ENCODE measurements at regions not wholly inside any gene's neighbourhood (a gene's known extent, or its start where the extent isn't known, plus 50 kb on each side); places are given as distances from the start of the nearest gene placed in this dataset.

DNA sequence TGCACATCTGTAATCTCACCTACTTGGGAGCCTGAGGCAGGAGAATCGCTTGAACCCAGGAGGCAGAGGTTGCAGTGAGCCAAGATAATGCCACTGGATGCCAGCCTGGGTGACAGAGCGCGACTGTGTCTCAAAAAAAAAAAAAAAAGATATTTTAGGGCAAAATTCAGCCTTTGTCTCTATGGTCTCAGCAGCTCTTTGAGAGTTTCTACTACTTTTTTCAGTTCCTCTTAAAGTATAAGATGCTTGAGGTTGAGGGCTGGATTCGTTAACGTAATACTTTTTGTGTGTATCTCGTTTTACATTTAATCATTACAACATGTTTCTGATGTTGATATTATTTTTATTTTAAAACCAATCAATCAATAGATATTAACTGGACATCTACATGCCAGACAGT lies 381.2 kb upstream of the TBL1XR1 start:
- no peak for ATAC-seq
- no peak for TF ChIP-seq ZFP30 (CRISPR knock-in tag; IDR thresholded peaks at IDR 0.05)
- no peak for TF ChIP-seq ZC3H10 (CRISPR knock-in tag; IDR thresholded peaks at IDR 0.05)
- TF ChIP-seq TCF4 (CRISPR knock-in tag; IDR thresholded peaks at IDR 0.05; ENCODE audit: borderline replicate concordance), result no peak
- TF ChIP-seq, protein P1, sequence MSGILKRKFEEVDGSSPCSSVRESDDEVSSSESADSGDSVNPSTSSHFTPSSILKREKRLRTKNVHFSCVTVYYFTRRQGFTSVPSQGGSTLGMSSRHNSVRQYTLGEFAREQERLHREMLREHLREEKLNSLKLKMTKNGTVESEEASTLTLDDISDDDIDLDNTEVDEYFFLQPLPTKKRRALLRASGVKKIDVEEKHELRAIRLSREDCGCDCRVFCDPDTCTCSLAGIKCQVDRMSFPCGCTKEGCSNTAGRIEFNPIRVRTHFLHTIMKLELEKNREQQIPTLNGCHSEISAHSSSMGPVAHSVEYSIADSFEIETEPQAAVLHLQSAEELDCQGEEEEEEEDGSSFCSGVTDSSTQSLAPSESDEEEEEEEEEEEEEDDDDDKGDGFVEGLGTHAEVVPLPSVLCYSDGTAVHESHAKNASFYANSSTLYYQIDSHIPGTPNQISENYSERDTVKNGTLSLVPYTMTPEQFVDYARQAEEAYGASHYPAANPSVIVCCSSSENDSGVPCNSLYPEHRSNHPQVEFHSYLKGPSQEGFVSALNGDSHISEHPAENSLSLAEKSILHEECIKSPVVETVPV (CRISPR knock-in tag; IDR thresholded peaks at IDR 0.05), result no peak
- TF ChIP-seq ESRRG (CRISPR knock-in tag; IDR thresholded peaks at IDR 0.05), result no peak
- TF ChIP-seq RARB (CRISPR knock-in tag; IDR thresholded peaks at IDR 0.05), result no peak
- no peak for TF ChIP-seq ISL1 (CRISPR knock-in tag; IDR thresholded peaks at IDR 0.05)
- no peak for TF ChIP-seq BACH2 (CRISPR knock-in tag; IDR thresholded peaks at IDR 0.05; ENCODE audit: borderline replicate concordance)
- TF ChIP-seq SNAI2 (CRISPR knock-in tag; IDR thresholded peaks at IDR 0.05), result no peak

DNA sequence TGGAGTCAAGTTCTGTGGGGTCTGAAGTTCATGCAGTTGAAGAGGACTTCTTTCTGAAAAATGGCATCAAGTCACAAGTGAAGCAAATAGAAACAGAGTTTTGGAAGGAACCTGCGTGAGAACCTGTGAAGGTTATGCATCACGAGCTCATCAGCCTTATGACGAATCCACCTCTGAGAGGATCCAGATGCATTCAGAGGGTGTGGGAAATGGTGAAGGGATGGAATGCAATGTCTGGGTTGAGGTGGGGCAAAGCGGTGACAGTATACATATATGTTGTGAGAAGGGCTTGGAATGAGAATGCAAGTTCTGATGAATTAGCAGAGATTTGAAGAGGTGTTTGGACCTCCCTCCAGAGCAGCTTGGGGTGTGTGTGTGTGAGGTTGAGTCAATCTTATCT lies 382.1 kb upstream of the TBL1XR1 start:
- TF ChIP-seq ZNF8 (CRISPR knock-in tag; IDR thresholded peaks at IDR 0.05) (no peak), SNAI2 (CRISPR knock-in tag; IDR thresholded peaks at IDR 0.05) (no peak), ZNF70 (CRISPR knock-in tag; IDR thresholded peaks at IDR 0.05) (no peak), TCF4 (CRISPR knock-in tag; IDR thresholded peaks at IDR 0.05; ENCODE audit: borderline replicate concordance) (no peak), ZFP30 (CRISPR knock-in tag; IDR thresholded peaks at IDR 0.05) (no peak), ZFP3 (CRISPR knock-in tag; IDR thresholded peaks at IDR 0.05) (no peak), ARNTL (CRISPR knock-in tag; IDR thresholded peaks at IDR 0.05; ENCODE audit: borderline replicate concordance, low read depth) (no peak), ZC3H10 (CRISPR knock-in tag; IDR thresholded peaks at IDR 0.05) (no peak), GLIS3 (CRISPR knock-in tag; IDR thresholded peaks at IDR 0.05) (no peak), TOX (CRISPR knock-in tag; IDR thresholded peaks at IDR 0.05; ENCODE audit: borderline replicate concordance) (no peak)
- TF ChIP-seq, protein P2, sequence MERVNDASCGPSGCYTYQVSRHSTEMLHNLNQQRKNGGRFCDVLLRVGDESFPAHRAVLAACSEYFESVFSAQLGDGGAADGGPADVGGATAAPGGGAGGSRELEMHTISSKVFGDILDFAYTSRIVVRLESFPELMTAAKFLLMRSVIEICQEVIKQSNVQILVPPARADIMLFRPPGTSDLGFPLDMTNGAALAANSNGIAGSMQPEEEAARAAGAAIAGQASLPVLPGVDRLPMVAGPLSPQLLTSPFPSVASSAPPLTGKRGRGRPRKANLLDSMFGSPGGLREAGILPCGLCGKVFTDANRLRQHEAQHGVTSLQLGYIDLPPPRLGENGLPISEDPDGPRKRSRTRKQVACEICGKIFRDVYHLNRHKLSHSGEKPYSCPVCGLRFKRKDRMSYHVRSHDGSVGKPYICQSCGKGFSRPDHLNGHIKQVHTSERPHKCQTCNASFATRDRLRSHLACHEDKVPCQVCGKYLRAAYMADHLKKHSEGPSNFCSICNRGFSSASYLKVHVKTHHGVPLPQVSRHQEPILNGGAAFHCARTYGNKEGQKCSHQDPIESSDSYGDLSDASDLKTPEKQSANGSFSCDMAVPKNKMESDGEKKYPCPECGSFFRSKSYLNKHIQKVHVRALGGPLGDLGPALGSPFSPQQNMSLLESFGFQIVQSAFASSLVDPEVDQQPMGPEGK (CRISPR knock-in tag; IDR thresholded peaks at IDR 0.05; ENCODE audit: borderline replicate concordance), result no peak
- TF ChIP-seq, protein P3, sequence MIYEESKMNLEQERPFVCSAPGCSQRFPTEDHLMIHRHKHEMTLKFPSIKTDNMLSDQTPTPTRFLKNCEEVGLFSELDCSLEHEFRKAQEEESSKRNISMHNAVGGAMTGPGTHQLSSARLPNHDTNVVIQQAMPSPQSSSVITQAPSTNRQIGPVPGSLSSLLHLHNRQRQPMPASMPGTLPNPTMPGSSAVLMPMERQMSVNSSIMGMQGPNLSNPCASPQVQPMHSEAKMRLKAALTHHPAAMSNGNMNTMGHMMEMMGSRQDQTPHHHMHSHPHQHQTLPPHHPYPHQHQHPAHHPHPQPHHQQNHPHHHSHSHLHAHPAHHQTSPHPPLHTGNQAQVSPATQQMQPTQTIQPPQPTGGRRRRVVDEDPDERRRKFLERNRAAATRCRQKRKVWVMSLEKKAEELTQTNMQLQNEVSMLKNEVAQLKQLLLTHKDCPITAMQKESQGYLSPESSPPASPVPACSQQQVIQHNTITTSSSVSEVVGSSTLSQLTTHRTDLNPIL (CRISPR knock-in tag; IDR thresholded peaks at IDR 0.05; ENCODE audit: low read depth), result no peak
- ATAC-seq, result no peak

DNA sequence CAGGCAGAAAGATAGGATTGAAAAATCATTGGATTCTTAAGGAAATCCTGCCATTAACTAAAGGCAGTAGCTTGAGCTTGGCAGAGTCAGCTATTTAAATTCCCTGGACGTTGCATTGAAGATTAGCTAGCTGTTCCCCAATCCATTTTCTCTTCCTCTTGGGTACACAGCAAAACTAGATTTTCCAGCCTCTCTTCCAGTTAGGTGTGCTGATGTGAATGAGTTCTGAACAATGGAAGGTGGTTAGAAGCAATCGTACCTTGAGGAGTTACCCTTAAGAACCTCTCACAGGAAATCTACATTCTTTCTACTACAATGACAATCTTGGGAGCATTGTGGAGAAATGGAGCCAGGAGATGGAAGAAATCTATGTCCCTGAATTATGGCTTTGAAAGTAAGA lies 383.2 kb upstream of the TBL1XR1 start:
- TF ChIP-seq ZFP3 (CRISPR knock-in tag; IDR thresholded peaks at IDR 0.05) (no peak), PPARA (CRISPR knock-in tag; IDR thresholded peaks at IDR 0.05; ENCODE audit: borderline replicate concordance) (no peak), OSR1 (CRISPR knock-in tag; IDR thresholded peaks at IDR 0.05) (no peak), ZNF8 (CRISPR knock-in tag; IDR thresholded peaks at IDR 0.05) (no peak), TOX (CRISPR knock-in tag; IDR thresholded peaks at IDR 0.05; ENCODE audit: borderline replicate concordance) (no peak), ZNF565 (CRISPR knock-in tag; conservative IDR thresholded peaks at IDR 0.05; ENCODE audit: low read depth) (no peak), ZNF70 (CRISPR knock-in tag; IDR thresholded peaks at IDR 0.05) (no peak), BACH2 (CRISPR knock-in tag; IDR thresholded peaks at IDR 0.05; ENCODE audit: borderline replicate concordance) (no peak), ZC3H10 (CRISPR knock-in tag; IDR thresholded peaks at IDR 0.05) (no peak), ARNTL (CRISPR knock-in tag; IDR thresholded peaks at IDR 0.05; ENCODE audit: borderline replicate concordance, low read depth) (no peak), TCF4 (CRISPR knock-in tag; IDR thresholded peaks at IDR 0.05; ENCODE audit: borderline replicate concordance) (no peak), ZFP30 (CRISPR knock-in tag; IDR thresholded peaks at IDR 0.05) (no peak), ISL1 (CRISPR knock-in tag; IDR thresholded peaks at IDR 0.05) (no peak)
- TF ChIP-seq, protein P4, sequence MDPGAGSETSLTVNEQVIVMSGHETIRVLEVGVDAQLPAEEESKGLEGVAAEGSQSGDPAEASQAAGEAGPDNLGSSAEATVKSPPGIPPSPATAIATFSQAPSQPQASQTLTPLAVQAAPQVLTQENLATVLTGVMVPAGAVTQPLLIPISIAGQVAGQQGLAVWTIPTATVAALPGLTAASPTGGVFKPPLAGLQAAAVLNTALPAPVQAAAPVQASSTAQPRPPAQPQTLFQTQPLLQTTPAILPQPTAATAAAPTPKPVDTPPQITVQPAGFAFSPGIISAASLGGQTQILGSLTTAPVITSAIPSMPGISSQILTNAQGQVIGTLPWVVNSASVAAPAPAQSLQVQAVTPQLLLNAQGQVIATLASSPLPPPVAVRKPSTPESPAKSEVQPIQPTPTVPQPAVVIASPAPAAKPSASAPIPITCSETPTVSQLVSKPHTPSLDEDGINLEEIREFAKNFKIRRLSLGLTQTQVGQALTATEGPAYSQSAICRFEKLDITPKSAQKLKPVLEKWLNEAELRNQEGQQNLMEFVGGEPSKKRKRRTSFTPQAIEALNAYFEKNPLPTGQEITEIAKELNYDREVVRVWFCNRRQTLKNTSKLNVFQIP (CRISPR knock-in tag; IDR thresholded peaks at IDR 0.05; ENCODE audit: borderline replicate concordance, low read depth), result no peak
- TF ChIP-seq, protein P5, sequence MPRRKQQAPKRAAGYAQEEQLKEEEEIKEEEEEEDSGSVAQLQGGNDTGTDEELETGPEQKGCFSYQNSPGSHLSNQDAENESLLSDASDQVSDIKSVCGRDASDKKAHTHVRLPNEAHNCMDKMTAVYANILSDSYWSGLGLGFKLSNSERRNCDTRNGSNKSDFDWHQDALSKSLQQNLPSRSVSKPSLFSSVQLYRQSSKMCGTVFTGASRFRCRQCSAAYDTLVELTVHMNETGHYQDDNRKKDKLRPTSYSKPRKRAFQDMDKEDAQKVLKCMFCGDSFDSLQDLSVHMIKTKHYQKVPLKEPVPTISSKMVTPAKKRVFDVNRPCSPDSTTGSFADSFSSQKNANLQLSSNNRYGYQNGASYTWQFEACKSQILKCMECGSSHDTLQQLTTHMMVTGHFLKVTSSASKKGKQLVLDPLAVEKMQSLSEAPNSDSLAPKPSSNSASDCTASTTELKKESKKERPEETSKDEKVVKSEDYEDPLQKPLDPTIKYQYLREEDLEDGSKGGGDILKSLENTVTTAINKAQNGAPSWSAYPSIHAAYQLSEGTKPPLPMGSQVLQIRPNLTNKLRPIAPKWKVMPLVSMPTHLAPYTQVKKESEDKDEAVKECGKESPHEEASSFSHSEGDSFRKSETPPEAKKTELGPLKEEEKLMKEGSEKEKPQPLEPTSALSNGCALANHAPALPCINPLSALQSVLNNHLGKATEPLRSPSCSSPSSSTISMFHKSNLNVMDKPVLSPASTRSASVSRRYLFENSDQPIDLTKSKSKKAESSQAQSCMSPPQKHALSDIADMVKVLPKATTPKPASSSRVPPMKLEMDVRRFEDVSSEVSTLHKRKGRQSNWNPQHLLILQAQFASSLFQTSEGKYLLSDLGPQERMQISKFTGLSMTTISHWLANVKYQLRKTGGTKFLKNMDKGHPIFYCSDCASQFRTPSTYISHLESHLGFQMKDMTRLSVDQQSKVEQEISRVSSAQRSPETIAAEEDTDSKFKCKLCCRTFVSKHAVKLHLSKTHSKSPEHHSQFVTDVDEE (CRISPR knock-in tag; IDR thresholded peaks at IDR 0.05), result no peak
- TF ChIP-seq, protein P3 (CRISPR knock-in tag; IDR thresholded peaks at IDR 0.05; ENCODE audit: low read depth), result no peak
- TF ChIP-seq, protein P2 (CRISPR knock-in tag; IDR thresholded peaks at IDR 0.05; ENCODE audit: borderline replicate concordance), result no peak
- ATAC-seq, result no peak

Data from SK-N-SH treated with all-trans-retinoic acid at 6 μM for 48 hours (cell line).